ENCODE measurements at regions not wholly inside any gene's neighbourhood (a gene's known extent, or its start where the extent isn't known, plus 50 kb on each side); places are given as distances from the start of the nearest gene placed in this dataset.
"Not testable (repeated sequence)": the region's sequence is repeated elsewhere in the genome, so short reads cannot be mapped to it uniquely, and the experiment has no call there.

- H3K4me3 ChIP-seq (replicated peaks in 1 of 3; ENCODE audit: insufficient read depth in 1 of 3, low read depth in 2 of 3, low read length in 3 of 3); H3K4me1 ChIP-seq (ENCODE audit: insufficient read depth, low read length); H3K9me3 ChIP-seq (ENCODE audit: low read length); POLR2A ChIA-PET; H3K27ac ChIP-seq (ENCODE audit: extremely low read length, insufficient read depth, low read length); H2AFZ ChIP-seq (ENCODE audit: low read length); CTCF ChIA-PET (ENCODE audit: low intra/inter-chr PET ratio, low total read pairs); DNase-seq (ENCODE audit: low spot score); BruUV-seq (replicated peaks); H3K4me2 ChIP-seq (ENCODE audit: low read depth, low read length); H4K20me1 ChIP-seq (ENCODE audit: insufficient read depth, low read length); FAIRE-seq; H3K9ac ChIP-seq (ENCODE audit: insufficient read depth, low read depth, low read length); H3K79me2 ChIP-seq (ENCODE audit: insufficient read depth, low read length); intact Hi-C loops (cut with micrococcal nuclease; ENCODE audit: unreplicated experiment); H3K36me3 ChIP-seq (replicated peaks in 1 of 2; ENCODE audit: control insufficient read depth in 1 of 2, insufficient read depth in 2 of 2, low read length in 2 of 2); H3K27me3 ChIP-seq (ENCODE audit: control insufficient read depth in 1 of 2, insufficient read depth in 2 of 2, low read length in 2 of 2): not testable (repeated sequence)
- 73% methylated on average over 26 of the region's 36 CpGs for WGBS (ENCODE audit: low lambda C conversion rate)
- in situ Hi-C loops (cut with HindIII; ENCODE audit: extremely low pct_ligation_motif_present, low pct_unique_long_range_greater_than_20kb): loop anchor here (25.0 kb wide), 1 partner anchor 108 kb away; no protein-coding TSS in a partner anchor
- ATAC-seq: peak; percentile 36
- TF ChIP-seq, protein P1, sequence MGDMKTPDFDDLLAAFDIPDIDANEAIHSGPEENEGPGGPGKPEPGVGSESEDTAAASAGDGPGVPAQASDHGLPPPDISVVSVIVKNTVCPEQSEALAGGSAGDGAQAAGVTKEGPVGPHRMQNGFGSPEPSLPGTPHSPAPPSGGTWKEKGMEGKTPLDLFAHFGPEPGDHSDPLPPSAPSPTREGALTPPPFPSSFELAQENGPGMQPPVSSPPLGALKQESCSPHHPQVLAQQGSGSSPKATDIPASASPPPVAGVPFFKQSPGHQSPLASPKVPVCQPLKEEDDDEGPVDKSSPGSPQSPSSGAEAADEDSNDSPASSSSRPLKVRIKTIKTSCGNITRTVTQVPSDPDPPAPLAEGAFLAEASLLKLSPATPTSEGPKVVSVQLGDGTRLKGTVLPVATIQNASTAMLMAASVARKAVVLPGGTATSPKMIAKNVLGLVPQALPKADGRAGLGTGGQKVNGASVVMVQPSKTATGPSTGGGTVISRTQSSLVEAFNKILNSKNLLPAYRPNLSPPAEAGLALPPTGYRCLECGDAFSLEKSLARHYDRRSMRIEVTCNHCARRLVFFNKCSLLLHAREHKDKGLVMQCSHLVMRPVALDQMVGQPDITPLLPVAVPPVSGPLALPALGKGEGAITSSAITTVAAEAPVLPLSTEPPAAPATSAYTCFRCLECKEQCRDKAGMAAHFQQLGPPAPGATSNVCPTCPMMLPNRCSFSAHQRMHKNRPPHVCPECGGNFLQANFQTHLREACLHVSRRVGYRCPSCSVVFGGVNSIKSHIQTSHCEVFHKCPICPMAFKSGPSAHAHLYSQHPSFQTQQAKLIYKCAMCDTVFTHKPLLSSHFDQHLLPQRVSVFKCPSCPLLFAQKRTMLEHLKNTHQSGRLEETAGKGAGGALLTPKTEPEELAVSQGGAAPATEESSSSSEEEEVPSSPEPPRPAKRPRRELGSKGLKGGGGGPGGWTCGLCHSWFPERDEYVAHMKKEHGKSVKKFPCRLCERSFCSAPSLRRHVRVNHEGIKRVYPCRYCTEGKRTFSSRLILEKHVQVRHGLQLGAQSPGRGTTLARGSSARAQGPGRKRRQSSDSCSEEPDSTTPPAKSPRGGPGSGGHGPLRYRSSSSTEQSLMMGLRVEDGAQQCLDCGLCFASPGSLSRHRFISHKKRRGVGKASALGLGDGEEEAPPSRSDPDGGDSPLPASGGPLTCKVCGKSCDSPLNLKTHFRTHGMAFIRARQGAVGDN (CRISPR knock-in tag; IDR thresholded peaks at IDR 0.05): peak; percentile 14; the same call in 1 of the 2 replicates
Observed at GRCh38 chr16:29220647-29221191, 185.8 kb downstream of the NPIPB11 start.

DNA sequence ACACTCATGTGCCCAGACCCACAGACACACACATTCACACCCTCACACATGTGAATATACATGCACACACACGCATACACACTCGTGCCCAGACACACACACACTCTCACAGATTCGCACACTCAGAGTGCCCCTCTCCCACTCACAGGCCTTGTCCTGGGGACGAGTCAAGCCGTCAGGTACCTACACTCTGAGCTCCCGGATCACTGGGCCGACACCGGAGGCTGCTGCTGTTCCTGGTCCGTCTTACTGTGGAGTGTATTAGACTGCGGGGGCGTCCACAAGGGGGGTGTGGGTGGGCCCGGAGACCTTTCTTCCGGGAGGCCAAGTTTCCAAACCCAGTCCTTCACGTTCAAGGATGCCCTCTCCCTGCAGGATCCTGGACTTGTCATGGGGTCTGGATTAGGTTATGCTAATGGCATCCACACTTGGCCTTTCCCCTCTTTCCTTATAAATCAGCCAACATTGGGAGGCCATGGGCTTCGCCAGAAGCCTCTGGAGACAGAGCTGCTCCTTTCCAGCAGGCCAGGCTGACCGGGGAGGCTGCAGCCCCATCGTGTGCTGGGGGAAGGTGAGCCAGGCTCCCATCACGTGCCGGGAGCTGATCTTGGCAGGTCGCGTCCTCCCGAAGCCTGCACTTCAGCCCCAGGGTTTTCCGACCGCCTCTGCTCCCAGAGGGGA is 186.4 kb downstream of the NPIPB11 start:
- H3K79me2 ChIP-seq (ENCODE audit: insufficient read depth, low read length); BruUV-seq (replicated peaks); H3K4me3 ChIP-seq (replicated peaks in 1 of 3; ENCODE audit: insufficient read depth in 1 of 3, low read depth in 2 of 3, low read length in 3 of 3); H3K36me3 ChIP-seq (replicated peaks in 1 of 2; ENCODE audit: control insufficient read depth in 1 of 2, insufficient read depth in 2 of 2, low read length in 2 of 2); H3K4me1 ChIP-seq (ENCODE audit: insufficient read depth, low read length); FAIRE-seq; ATAC-seq; H3K27me3 ChIP-seq (ENCODE audit: control insufficient read depth in 1 of 2, insufficient read depth in 2 of 2, low read length in 2 of 2); POLR2A ChIA-PET; H4K20me1 ChIP-seq (ENCODE audit: insufficient read depth, low read length); intact Hi-C loops (cut with micrococcal nuclease; ENCODE audit: unreplicated experiment); DNase-seq (ENCODE audit: low spot score); H3K9me3 ChIP-seq (ENCODE audit: low read length); H3K9ac ChIP-seq (ENCODE audit: insufficient read depth, low read depth, low read length); H3K4me2 ChIP-seq (ENCODE audit: low read depth, low read length); H3K27ac ChIP-seq (ENCODE audit: extremely low read length, insufficient read depth, low read length); H2AFZ ChIP-seq (ENCODE audit: low read length); CTCF ChIA-PET (ENCODE audit: low intra/inter-chr PET ratio, low total read pairs): not testable (repeated sequence)
- in situ Hi-C loops (cut with HindIII; ENCODE audit: extremely low pct_ligation_motif_present, low pct_unique_long_range_greater_than_20kb): loop anchor here (25.0 kb wide), 1 partner anchor 108 kb away; no protein-coding TSS in a partner anchor
- 73% methylated on average over 22 of the region's 24 CpGs for WGBS (ENCODE audit: low lambda C conversion rate)

All from HepG2 (cell line).